Chondrocyte (in vitro differentiated cells): ENCODE measurements at regions not wholly inside any gene's neighbourhood (a gene's known extent, or its start where the extent isn't known, plus 50 kb on each side); places are given as distances from the start of the nearest gene placed in this dataset.
"Not testable (repeated sequence)": the region's sequence is repeated elsewhere in the genome, so short reads cannot be mapped to it uniquely, and the experiment has no call there.

Source experiments
- DNase-seq: peaks from one replicate; pipeline ENCODE4 v3.0.0; 2021; ENCODE audit warnings: mixed read lengths, low spot score
- H3K27ac Mint-ChIP-seq: one replicate; pipeline ENCODE4 v1.8.0; 2021; ENCODE audit warnings: mild to moderate bottlenecking, moderate library complexity, mixed read lengths; ENCODE audit not compliant: unreplicated experiment
- H3K27me3 Mint-ChIP-seq: 2 replicates; pipeline ENCODE4 v1.8.0; 2021; ENCODE audit warnings: low read depth, mixed read lengths
- H3K36me3 Mint-ChIP-seq: 2 replicates; pipeline ENCODE4 v1.8.0; 2021; ENCODE audit warnings: low read depth, mixed read lengths
- H3K4me1 Mint-ChIP-seq: 2 replicates; pipeline ENCODE4 v1.8.0; 2021; ENCODE audit warnings: low read depth, mild to moderate bottlenecking, mixed read lengths
- H3K4me3 Mint-ChIP-seq: one replicate; pipeline ENCODE4 v1.8.0; 2021; ENCODE audit warnings: mild to moderate bottlenecking, moderate library complexity, mixed read lengths; ENCODE audit not compliant: unreplicated experiment
- H3K9me3 Mint-ChIP-seq: 2 replicates; pipeline ENCODE4 v1.8.0; 2021; ENCODE audit warnings: low read depth, mixed read lengths
- CTCF ChIP-seq: fragments of 200-600 bp; sonication (generic); IDR thresholded peaks from 2 replicates; pipeline ENCODE4 v1.5.0; 2021; ENCODE audit warnings: antibody characterized with exemption, mild to moderate bottlenecking, moderate library complexity

GRCh38 chr7:57203161-57203791 is 71.0 kb upstream of the ZNF479 start:
- DNase-seq: peak; percentile 93
- Mint-ChIP-seq H3K4me1 (no peaks in the 10 kb centered on the region), H3K36me3 (no peaks in the 10 kb centered on the region), H3K27me3 (no peaks in the 10 kb centered on the region), H3K27ac (no peak overlapping the region), H3K9me3 (peaks cover 32% of the 10 kb centered on the region), H3K4me3 (no peak overlapping the region)
- TF ChIP-seq CTCF: no peak

GRCh38 chr7:57203858-57204257 is 71.6 kb upstream of the ZNF479 start:
- peaks cover 37% of the 10 kb centered on the region for H3K9me3 Mint-ChIP-seq
- not testable (repeated sequence) for H3K36me3 Mint-ChIP-seq, H3K27me3 Mint-ChIP-seq

GRCh38 chr7:57204411-57204811 is 72.2 kb upstream of the ZNF479 start:
- peak; percentile 67 for DNase-seq
- Mint-ChIP-seq H3K36me3 (no peaks in the 10 kb centered on the region), H3K4me1 (no peaks in the 10 kb centered on the region), H3K27ac (no peak overlapping the region), H3K4me3 (no peak overlapping the region), H3K9me3 (peaks cover 42% of the 10 kb centered on the region), H3K27me3 (no peaks in the 10 kb centered on the region)
- TF ChIP-seq CTCF: no peak

More at GRCh38 chr7:57203858-57204257, 71.6 kb upstream of the ZNF479 start:
- not testable (repeated sequence) for H3K27ac Mint-ChIP-seq, H3K4me1 Mint-ChIP-seq, DNase-seq, H3K4me3 Mint-ChIP-seq

GRCh38 chr7:57205000-57205399 is 72.8 kb upstream of the ZNF479 start:
- no peak for TF ChIP-seq CTCF
- H3K27me3 Mint-ChIP-seq: no peaks in the 10 kb centered on the region
- peaks cover 47% of the 10 kb centered on the region for H3K9me3 Mint-ChIP-seq
- no peak overlapping the region for H3K27ac Mint-ChIP-seq
- H3K36me3 Mint-ChIP-seq: no peaks in the 10 kb centered on the region
- H3K4me3 Mint-ChIP-seq: no peak overlapping the region
- no peaks in the 10 kb centered on the region for H3K4me1 Mint-ChIP-seq
- peak; percentile 77 for DNase-seq

- TF ChIP-seq CTCF: no peak
- Mint-ChIP-seq H3K9me3 (peaks cover 47% of the 10 kb centered on the region), H3K4me3 (no peak overlapping the region), H3K27me3 (no peaks in the 10 kb centered on the region), H3K4me1 (no peaks in the 10 kb centered on the region), H3K27ac (no peak overlapping the region), H3K36me3 (no peaks in the 10 kb centered on the region)
- DNase-seq: no peak
Observed at GRCh38 chr7:57207836-57208235, 75.6 kb upstream of the ZNF479 start.

GRCh38 chr7:57210212-57210611 is 78.0 kb upstream of the ZNF479 start:
- TF ChIP-seq CTCF: no peak

More at GRCh38 chr7:57210212-57210611, 78.0 kb upstream of the ZNF479 start:
- H3K27me3 Mint-ChIP-seq: no peaks in the 10 kb centered on the region
- H3K9me3 Mint-ChIP-seq: peaks cover 61% of the 10 kb centered on the region
- no peaks in the 10 kb centered on the region for H3K36me3 Mint-ChIP-seq
- no peak for DNase-seq
- no peak overlapping the region for H3K4me3 Mint-ChIP-seq
- H3K4me1 Mint-ChIP-seq: no peaks in the 10 kb centered on the region
- no peak overlapping the region for H3K27ac Mint-ChIP-seq
